ENCODE measurements at regions not wholly inside any gene's neighbourhood (a gene's known extent, or its start where the extent isn't known, plus 50 kb on each side); places are given as distances from the start of the nearest gene placed in this dataset.

GRCh38 chr3:127120851-127121647 lies 71.9 kb upstream of the PRR23E start:
- H3K36me3 ChIP-seq: no peaks in the 10 kb centered on the region
- H3K27ac ChIP-seq: no peak overlapping the region
- no peak overlapping the region for H3K4me3 ChIP-seq
- no peak for TF ChIP-seq CTCF (IDR thresholded peaks at IDR 0.05; ENCODE audit: low read depth, low read length)
- H3K4me1 ChIP-seq (ENCODE audit: low read depth): no peaks in the 10 kb centered on the region
- no peaks in the 10 kb centered on the region for H3K27me3 ChIP-seq
- no peak for DNase-seq (ENCODE audit: low read depth in 1 of 2, low spot score in 1 of 2)
- no peaks in the 10 kb centered on the region for H3K9me3 ChIP-seq (ENCODE audit: low read depth)

GRCh38 chr3:127121885-127122284 lies 71.0 kb upstream of the PRR23E start:
- Histone ChIP-seq H3K4me3 (no peak overlapping the region), H3K27me3 (no peaks in the 10 kb centered on the region), H3K4me1 (ENCODE audit: low read depth) (no peaks in the 10 kb centered on the region), H3K27ac (no peak overlapping the region), H3K9me3 (ENCODE audit: low read depth) (no peaks in the 10 kb centered on the region), H3K36me3 (no peaks in the 10 kb centered on the region)
- no peak for TF ChIP-seq CTCF (IDR thresholded peaks at IDR 0.05; ENCODE audit: low read depth, low read length)
- DNase-seq (ENCODE audit: low read depth in 1 of 2, low spot score in 1 of 2): no peak

- H3K36me3 ChIP-seq: no peaks in the 10 kb centered on the region
- DNase-seq (ENCODE audit: low read depth in 1 of 2, low spot score in 1 of 2): no peak
- no peaks in the 10 kb centered on the region for H3K9me3 ChIP-seq (ENCODE audit: low read depth)
- H3K4me3 ChIP-seq: no peak overlapping the region
- no peaks in the 10 kb centered on the region for H3K4me1 ChIP-seq (ENCODE audit: low read depth)
- no peak for TF ChIP-seq CTCF (IDR thresholded peaks at IDR 0.05; ENCODE audit: low read depth, low read length)
- H3K27ac ChIP-seq: no peak overlapping the region
- H3K27me3 ChIP-seq: no peaks in the 10 kb centered on the region
These were observed 69.4 kb upstream of the PRR23E start for GRCh38 chr3:127123533-127123932.

- Histone ChIP-seq H3K4me1 (ENCODE audit: low read depth) (no peaks in the 10 kb centered on the region), H3K36me3 (no peaks in the 10 kb centered on the region), H3K9me3 (ENCODE audit: low read depth) (no peaks in the 10 kb centered on the region), H3K4me3 (no peak overlapping the region), H3K27ac (no peak overlapping the region), H3K27me3 (no peaks in the 10 kb centered on the region)
- no peak for TF ChIP-seq CTCF (IDR thresholded peaks at IDR 0.05; ENCODE audit: low read depth, low read length)
- peak; percentile 19 to 64 for DNase-seq (ENCODE audit: low read depth in 1 of 2, low spot score in 1 of 2)
These were observed 68.8 kb upstream of the PRR23E start for GRCh38 chr3:127124120-127124519.

- Histone ChIP-seq H3K27me3 (peaks cover 6% of the 10 kb centered on the region), H3K9me3 (ENCODE audit: low read depth) (no peaks in the 10 kb centered on the region)
- no peak for DNase-seq (ENCODE audit: low read depth in 1 of 2, low spot score in 1 of 2)
These were observed 61.3 kb upstream of the PRR23E start for GRCh38 chr3:127131424-127132170.

More at GRCh38 chr3:127131424-127132170, 61.3 kb upstream of the PRR23E start:
- Histone ChIP-seq H3K27ac (no peak overlapping the region), H3K4me3 (no peak overlapping the region), H3K36me3 (no peaks in the 10 kb centered on the region), H3K4me1 (ENCODE audit: low read depth) (peaks cover 12% of the 10 kb centered on the region)
- TF ChIP-seq CTCF (IDR thresholded peaks at IDR 0.05; ENCODE audit: low read depth, low read length): no peak
